ENCODE measurements at regions not wholly inside any gene's neighbourhood (a gene's known extent, or its start where the extent isn't known, plus 50 kb on each side); places are given as distances from the start of the nearest gene placed in this dataset.

DNA sequence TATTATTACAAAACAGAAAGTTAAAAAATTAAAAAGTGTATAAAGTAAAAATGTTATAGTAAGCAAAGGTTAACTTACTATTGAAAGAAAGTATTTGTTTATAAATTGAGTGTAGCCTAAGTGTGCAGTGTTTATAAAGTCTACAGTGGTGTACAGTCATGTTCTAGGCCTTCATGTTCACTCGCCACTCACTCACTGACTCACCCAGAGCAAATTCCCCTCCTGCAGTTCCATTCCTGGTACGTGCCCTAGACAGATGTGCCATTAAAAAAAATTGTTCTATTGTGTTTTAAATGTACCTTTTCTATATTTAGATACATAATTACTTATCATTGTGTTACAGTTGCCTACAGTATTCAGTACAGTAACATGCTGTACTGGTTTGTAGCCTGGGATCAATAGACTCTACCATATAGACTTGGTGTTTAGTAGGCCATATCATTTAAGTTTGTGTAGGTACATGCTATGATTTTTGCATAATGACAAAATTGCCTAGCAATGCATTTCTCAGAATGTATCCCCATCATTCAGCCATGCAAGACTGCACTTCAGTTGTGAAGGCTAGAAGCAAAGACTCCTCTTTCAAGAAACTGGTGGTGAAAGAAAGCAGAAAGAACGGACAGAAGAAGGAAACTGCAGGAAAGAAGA, 100.6 kb downstream of the DACT1 start:
- Histone ChIP-seq H2AFZ (ENCODE audit: control insufficient read depth, low read depth, low read length) (no peak overlapping the region), H3K4me3 (no peak overlapping the region), H4K20me1 (ENCODE audit: control insufficient read depth, insufficient read depth) (no peaks in the 10 kb centered on the region), H3K4me2 (ENCODE audit: control insufficient read depth, insufficient read depth) (no peak overlapping the region), H3K27ac (ENCODE audit: control insufficient read depth, insufficient read depth) (no peak overlapping the region), H3K9me3 (replicated peaks; ENCODE audit: control insufficient read depth, insufficient read depth, low read length) (no peaks in the 10 kb centered on the region), H3K79me2 (ENCODE audit: control insufficient read depth, insufficient read depth, low read length) (no peaks in the 10 kb centered on the region), H3K4me1 (ENCODE audit: control insufficient read depth, insufficient read depth, low read length) (no peaks in the 10 kb centered on the region), H3K36me3 (ENCODE audit: control insufficient read depth in 2 of 2, insufficient read depth in 2 of 2, low read length in 1 of 2) (no peaks in the 10 kb centered on the region), H3K9ac (ENCODE audit: control insufficient read depth, insufficient read depth, low read length) (no peak overlapping the region), H3K27me3 (replicated peaks in 1 of 2; ENCODE audit: control insufficient read depth in 2 of 2, insufficient read depth in 2 of 2, low read length in 1 of 2) (no peaks in the 10 kb centered on the region)
- ATAC-seq (no peak), FAIRE-seq (no peak), DNase-seq (ENCODE audit: low read depth, low spot score) (no peak)
- intact Hi-C loops (cut with micrococcal nuclease; ENCODE audit: unreplicated experiment) (no loop called here), in situ Hi-C loops (cut with MboI) (no loop called here)
- RAD21 ChIA-PET (ENCODE audit: unreplicated experiment) = interaction anchor here (0.6 to 2.7 kb wide), 2 partner anchors 42 to 58 kb away, joined by 3 to 22 read pairs; no protein-coding TSS in a partner anchor
- 46% methylated on average over 3 of the region's 3 CpGs for WGBS (ENCODE audit: insufficient coverage, insufficient replicate concordance, low lambda C conversion rate, missing lambda C conversion rate)
- POLR2A ChIA-PET = interaction anchor here (1.0 kb wide), 1 partner anchor 57 kb away, joined by 3 read pairs; no protein-coding TSS in a partner anchor
- no TSS peak for BruUV-seq (replicated peaks)
- CTCF ChIA-PET = interaction anchor here (0.9 kb wide), 2 partner anchors 57 to 98 kb away, joined by 3 to 5 read pairs; no protein-coding TSS in a partner anchor
- SMC1A ChIA-PET (ENCODE audit: uncharacterized antibody, unreplicated experiment) = interaction anchor here (0.8 to 12.2 kb wide), 7 partner anchors 11 to 76 kb away, joined by 3 to 112 read pairs (median 3); no protein-coding TSS in a partner anchor
- no peak for TF ChIP-seq E2F8 (IDR thresholded peaks at IDR 0.05; ENCODE audit: low read depth, partially characterized antibody)
- TF ChIP-seq ZZZ3 (IDR thresholded peaks at IDR 0.05; ENCODE audit: control insufficient read depth, insufficient read length, low read depth) = no peak
- no peak for TF ChIP-seq RELA (IDR thresholded peaks at IDR 0.05; ENCODE audit: borderline replicate concordance, partially characterized antibody)
- no peak for TF ChIP-seq WRNIP1 (IDR thresholded peaks at IDR 0.05; ENCODE audit: borderline replicate concordance, low read depth, low read length)
- TF ChIP-seq MXI1 (IDR thresholded peaks at IDR 0.05; ENCODE audit: low read depth, low read length) = no peak
- TF ChIP-seq, protein P1, sequence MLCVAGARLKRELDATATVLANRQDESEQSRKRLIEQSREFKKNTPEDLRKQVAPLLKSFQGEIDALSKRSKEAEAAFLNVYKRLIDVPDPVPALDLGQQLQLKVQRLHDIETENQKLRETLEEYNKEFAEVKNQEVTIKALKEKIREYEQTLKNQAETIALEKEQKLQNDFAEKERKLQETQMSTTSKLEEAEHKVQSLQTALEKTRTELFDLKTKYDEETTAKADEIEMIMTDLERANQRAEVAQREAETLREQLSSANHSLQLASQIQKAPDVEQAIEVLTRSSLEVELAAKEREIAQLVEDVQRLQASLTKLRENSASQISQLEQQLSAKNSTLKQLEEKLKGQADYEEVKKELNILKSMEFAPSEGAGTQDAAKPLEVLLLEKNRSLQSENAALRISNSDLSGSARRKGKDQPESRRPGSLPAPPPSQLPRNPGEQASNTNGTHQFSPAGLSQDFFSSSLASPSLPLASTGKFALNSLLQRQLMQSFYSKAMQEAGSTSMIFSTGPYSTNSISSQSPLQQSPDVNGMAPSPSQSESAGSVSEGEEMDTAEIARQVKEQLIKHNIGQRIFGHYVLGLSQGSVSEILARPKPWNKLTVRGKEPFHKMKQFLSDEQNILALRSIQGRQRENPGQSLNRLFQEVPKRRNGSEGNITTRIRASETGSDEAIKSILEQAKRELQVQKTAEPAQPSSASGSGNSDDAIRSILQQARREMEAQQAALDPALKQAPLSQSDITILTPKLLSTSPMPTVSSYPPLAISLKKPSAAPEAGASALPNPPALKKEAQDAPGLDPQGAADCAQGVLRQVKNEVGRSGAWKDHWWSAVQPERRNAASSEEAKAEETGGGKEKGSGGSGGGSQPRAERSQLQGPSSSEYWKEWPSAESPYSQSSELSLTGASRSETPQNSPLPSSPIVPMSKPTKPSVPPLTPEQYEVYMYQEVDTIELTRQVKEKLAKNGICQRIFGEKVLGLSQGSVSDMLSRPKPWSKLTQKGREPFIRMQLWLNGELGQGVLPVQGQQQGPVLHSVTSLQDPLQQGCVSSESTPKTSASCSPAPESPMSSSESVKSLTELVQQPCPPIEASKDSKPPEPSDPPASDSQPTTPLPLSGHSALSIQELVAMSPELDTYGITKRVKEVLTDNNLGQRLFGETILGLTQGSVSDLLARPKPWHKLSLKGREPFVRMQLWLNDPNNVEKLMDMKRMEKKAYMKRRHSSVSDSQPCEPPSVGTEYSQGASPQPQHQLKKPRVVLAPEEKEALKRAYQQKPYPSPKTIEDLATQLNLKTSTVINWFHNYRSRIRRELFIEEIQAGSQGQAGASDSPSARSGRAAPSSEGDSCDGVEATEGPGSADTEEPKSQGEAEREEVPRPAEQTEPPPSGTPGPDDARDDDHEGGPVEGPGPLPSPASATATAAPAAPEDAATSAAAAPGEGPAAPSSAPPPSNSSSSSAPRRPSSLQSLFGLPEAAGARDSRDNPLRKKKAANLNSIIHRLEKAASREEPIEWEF (IDR thresholded peaks at IDR 0.05; ENCODE audit: insufficient replicate concordance, low read depth, low read length) = no peak
- no peak for TF ChIP-seq NKRF (conservative IDR thresholded peaks at IDR 0.05)
- no peak for TF ChIP-seq RFX5 (IDR thresholded peaks at IDR 0.05; ENCODE audit: low read depth, low read length)
- TF ChIP-seq BRCA1 (IDR thresholded peaks at IDR 0.05; ENCODE audit: low read depth, low read length) = no peak

Data from GM12878 (cell line).